Aorta (tissue), 5 donors: ENCODE measurements at regions not wholly inside any gene's neighbourhood (a gene's known extent, or its start where the extent isn't known, plus 50 kb on each side); places are given as distances from the start of the nearest gene placed in this dataset.

ENCODE experiments used
- ATAC-seq: fragments of 200-7000 bp; cut with Tn5 transposase; one replicate; pipeline ENCODE4 v1.9.1; 2022; ENCODE audit warnings: moderate library complexity; ENCODE audit not compliant: low FRiP score
- DNase-seq, 2 donors: peaks; one replicate each; pipeline ENCODE4 v3.0.0-alpha.2; 2020
- H3K27ac ChIP-seq, 2 donors: one replicate each; pipeline ENCODE4 v1.5.1; 2013; ENCODE audit warnings: low read length in 2 of 2, mild to moderate bottlenecking in 2 of 2, moderate library complexity in 2 of 2, control low read depth in 1 of 2, inconsistent platforms in 1 of 2, low read depth in 1 of 2
- H3K27me3 ChIP-seq, 2 donors: one replicate each; pipeline ENCODE4 v1.6.1; 2013; ENCODE audit warnings: control low read depth in 1 of 2, low read length in 1 of 2, mild to moderate bottlenecking in 1 of 2, moderate library complexity in 1 of 2; ENCODE audit not compliant: insufficient read depth in 2 of 2, control insufficient read depth in 1 of 2
- H3K36me3 ChIP-seq, 2 donors: one replicate each; pipeline ENCODE4 v1.6.1; 2013; ENCODE audit warnings: control low read depth in 1 of 2, low read length in 1 of 2, mild to moderate bottlenecking in 1 of 2; ENCODE audit not compliant: insufficient read depth in 2 of 2, control insufficient read depth in 1 of 2
- H3K4me1 ChIP-seq, 2 donors: one replicate each; pipeline ENCODE4 v1.6.1; 2013; ENCODE audit warnings: low read length in 2 of 2, control low read depth in 1 of 2, mild to moderate bottlenecking in 1 of 2, moderate library complexity in 1 of 2; ENCODE audit not compliant: insufficient read depth in 2 of 2, control insufficient read depth in 1 of 2
- H3K4me3 ChIP-seq, 2 donors: one replicate each; pipeline ENCODE4 v1.5.1; 2013; ENCODE audit warnings: low read length in 2 of 2, control low read depth in 1 of 2, mild to moderate bottlenecking in 1 of 2
- H3K9me3 ChIP-seq: one replicate; pipeline ENCODE4 v1.6.1; 2013; ENCODE audit warnings: mild to moderate bottlenecking, low read length; ENCODE audit not compliant: control insufficient read depth
- WGBS, 2 donors: extraction: QIAGEN DNeasy Blood & Tissue Kit; methylation state at CpG; one replicate each; pipeline ENCODE4 v1.1.7; 2013; 5-methylcytosine and 5-hydroxymethylcytosine counted together
- intact Hi-C, 2 donors: fragments of 100-400 bp; cut with DNase I; formaldehyde crosslinking; loops; one replicate each; pipeline versions ENCODE4 v1.14.2 to v1.15.0; 2022
- donor health status: healthy with polysubstance abuse.
- donor health status: Bipolar disorder and iron deficiency.
- donor health status: DM: no; HTN: no; CAD: no.
- donor health status: DM: no; HTN: no; CAD: no.
- donor health status: DM: yes; HTN: yes; CAD: no.

- Histone ChIP-seq H3K4me3 (no peak overlapping the region), H3K9me3 (no peaks in the 10 kb centered on the region), H3K27ac (no peak overlapping the region), H3K36me3 (no peaks in the 10 kb centered on the region), H3K27me3 (no peaks in the 10 kb centered on the region), H3K4me1 (no peaks in the 10 kb centered on the region)
- intact Hi-C loops, result no loop called here
- 98% methylated on average over 6 of the region's 6 CpGs for WGBS, 2 donors
- DNase-seq (peak in 1 of 2 donors; percentile 51), ATAC-seq (no peak)
These were observed 114.9 kb downstream of the OAT start for GRCh38 chr10:124303662-124304418.

DNA sequence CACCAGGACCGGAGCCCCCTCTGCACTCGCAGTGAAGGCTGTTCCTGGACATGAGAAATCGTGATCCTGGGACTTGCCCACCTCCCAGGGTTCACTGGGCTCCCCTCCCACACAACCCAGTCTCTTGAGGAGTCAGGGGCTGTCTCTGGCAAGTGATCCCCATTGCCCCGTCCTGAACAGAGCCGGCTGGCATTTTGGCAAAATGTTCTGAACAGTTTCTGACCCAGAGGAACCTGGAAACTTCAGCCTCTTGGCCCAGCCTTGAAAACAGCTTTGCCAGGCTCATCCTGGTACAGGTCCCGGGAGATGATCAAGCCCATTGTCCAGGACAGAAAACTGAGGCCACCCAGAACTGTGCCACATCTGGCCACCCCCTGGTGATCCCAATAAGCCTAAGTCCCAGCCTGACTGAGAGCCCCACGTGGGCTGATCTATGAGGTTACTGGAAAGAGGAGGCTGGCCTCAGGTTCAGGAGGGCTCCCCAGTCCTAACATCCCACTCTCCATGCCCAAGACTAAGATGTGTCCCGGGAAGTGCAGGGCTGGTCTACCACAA is 115.7 kb downstream of the OAT start:
- Histone ChIP-seq H3K4me1 (no peaks in the 10 kb centered on the region), H3K4me3 (no peak overlapping the region), H3K27ac (no peak overlapping the region), H3K36me3 (no peaks in the 10 kb centered on the region), H3K27me3 (no peaks in the 10 kb centered on the region), H3K9me3 (no peaks in the 10 kb centered on the region)
- DNase-seq, result peak; percentile 12 to 32
- intact Hi-C loops, result no loop called here
- ATAC-seq, result no peak
- WGBS, 2 donors, result 92 to 96% methylated on average over 8 of the region's 8 CpGs

GRCh38 chr10:124301736-124302135 is 117.0 kb downstream of the OAT start:
- 16 to 18% methylated on average over 9 of the region's 9 CpGs for WGBS, 2 donors
- no peaks in the 10 kb centered on the region for H3K27me3 ChIP-seq
- no peak overlapping the region for H3K27ac ChIP-seq
- intact Hi-C loops, result no loop called here
- H3K9me3 ChIP-seq, result no peaks in the 10 kb centered on the region
- no peaks in the 10 kb centered on the region for H3K36me3 ChIP-seq
- H3K4me1 ChIP-seq, result no peaks in the 10 kb centered on the region
- H3K4me3 ChIP-seq, result no peak overlapping the region
- ATAC-seq (no peak), DNase-seq (peak in 1 of 2 donors; percentile 81)

- H3K4me1 ChIP-seq, result no peaks in the 10 kb centered on the region
- H3K27ac ChIP-seq, result no peak overlapping the region
- H3K4me3 ChIP-seq, result no peak overlapping the region
- intact Hi-C loops, result no loop called here
- H3K36me3 ChIP-seq, result no peaks in the 10 kb centered on the region
- H3K27me3 ChIP-seq, result no peaks in the 10 kb centered on the region
- 98 to 99% methylated on average over 5 of the region's 5 CpGs for WGBS, 2 donors
- H3K9me3 ChIP-seq, result no peaks in the 10 kb centered on the region
- ATAC-seq, result no peak
- DNase-seq, result peak in 1 of 2 donors; percentile 12
These were observed 118.0 kb downstream of the OAT start for GRCh38 chr10:124300735-124301134.

DNA sequence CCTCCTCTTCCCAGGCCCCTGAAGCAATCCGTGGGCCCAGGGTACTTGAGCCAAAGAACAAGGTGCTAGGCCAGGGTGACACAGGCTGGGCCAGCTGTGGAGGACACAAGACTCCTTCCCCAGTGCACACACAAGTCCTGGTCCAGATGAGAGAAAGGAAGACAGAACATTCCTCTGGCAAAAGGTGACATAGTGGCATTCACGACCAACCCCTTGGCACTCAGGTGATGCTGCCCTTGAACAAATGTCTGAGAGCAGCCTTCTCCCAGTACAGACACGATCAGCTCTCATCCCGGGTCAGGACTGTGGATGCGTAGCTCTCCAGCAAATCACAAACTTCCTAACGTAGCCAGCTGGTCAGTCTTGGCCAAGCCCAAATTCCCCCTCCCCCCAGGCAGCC is 118.5 kb downstream of the OAT start:
- DNase-seq, result peak; percentile 17 to 50
- no peaks in the 10 kb centered on the region for H3K27me3 ChIP-seq
- no peak overlapping the region for H3K27ac ChIP-seq
- no peaks in the 10 kb centered on the region for H3K36me3 ChIP-seq
- ATAC-seq, result no peak
- WGBS, 2 donors, result 95% methylated on average over 6 of the region's 6 CpGs
- intact Hi-C loops, result no loop called here
- H3K9me3 ChIP-seq, result no peaks in the 10 kb centered on the region
- H3K4me1 ChIP-seq, result no peaks in the 10 kb centered on the region
- H3K4me3 ChIP-seq, result no peak overlapping the region

DNA sequence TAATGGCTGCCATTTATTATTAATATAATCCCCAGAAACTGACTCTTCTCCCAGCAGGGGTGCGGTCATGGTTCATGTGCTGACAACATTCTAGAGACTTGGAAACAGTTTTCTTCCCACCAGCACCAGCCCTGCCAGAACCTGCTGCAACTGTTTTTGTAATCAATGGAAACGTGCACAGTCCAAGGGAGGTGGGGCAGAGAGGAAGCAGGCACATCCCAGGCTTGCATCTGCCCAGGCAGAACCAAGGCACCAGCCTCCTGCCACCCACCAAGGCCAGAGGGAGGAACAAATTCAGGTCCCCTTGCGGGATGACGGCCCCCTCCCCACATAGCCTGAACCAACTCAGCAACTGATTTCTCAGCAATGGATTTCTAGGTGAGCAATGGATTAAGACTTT is 119.0 kb downstream of the OAT start:
- Histone ChIP-seq H3K27me3 (no peaks in the 10 kb centered on the region), H3K4me3 (no peak overlapping the region), H3K9me3 (no peaks in the 10 kb centered on the region), H3K36me3 (no peaks in the 10 kb centered on the region), H3K4me1 (no peaks in the 10 kb centered on the region), H3K27ac (no peak overlapping the region)
- intact Hi-C loops, result no loop called here
- DNase-seq, result peak in 1 of 2 donors; percentile 30
- WGBS, 2 donors, result 89% methylated on average over 4 of the region's 4 CpGs
- no peak for ATAC-seq

GRCh38 chr10:124298891-124299290 is 119.8 kb downstream of the OAT start:
- Histone ChIP-seq H3K4me1 (no peaks in the 10 kb centered on the region), H3K27me3 (no peaks in the 10 kb centered on the region), H3K36me3 (no peaks in the 10 kb centered on the region), H3K9me3 (no peaks in the 10 kb centered on the region), H3K27ac (no peak overlapping the region), H3K4me3 (no peak overlapping the region)
- DNase-seq (peak in 1 of 2 donors; percentile 21), ATAC-seq (no peak)
- WGBS, 2 donors, result 96 to 100% methylated on average over 3 of the region's 3 CpGs
- intact Hi-C loops, result no loop called here

DNA sequence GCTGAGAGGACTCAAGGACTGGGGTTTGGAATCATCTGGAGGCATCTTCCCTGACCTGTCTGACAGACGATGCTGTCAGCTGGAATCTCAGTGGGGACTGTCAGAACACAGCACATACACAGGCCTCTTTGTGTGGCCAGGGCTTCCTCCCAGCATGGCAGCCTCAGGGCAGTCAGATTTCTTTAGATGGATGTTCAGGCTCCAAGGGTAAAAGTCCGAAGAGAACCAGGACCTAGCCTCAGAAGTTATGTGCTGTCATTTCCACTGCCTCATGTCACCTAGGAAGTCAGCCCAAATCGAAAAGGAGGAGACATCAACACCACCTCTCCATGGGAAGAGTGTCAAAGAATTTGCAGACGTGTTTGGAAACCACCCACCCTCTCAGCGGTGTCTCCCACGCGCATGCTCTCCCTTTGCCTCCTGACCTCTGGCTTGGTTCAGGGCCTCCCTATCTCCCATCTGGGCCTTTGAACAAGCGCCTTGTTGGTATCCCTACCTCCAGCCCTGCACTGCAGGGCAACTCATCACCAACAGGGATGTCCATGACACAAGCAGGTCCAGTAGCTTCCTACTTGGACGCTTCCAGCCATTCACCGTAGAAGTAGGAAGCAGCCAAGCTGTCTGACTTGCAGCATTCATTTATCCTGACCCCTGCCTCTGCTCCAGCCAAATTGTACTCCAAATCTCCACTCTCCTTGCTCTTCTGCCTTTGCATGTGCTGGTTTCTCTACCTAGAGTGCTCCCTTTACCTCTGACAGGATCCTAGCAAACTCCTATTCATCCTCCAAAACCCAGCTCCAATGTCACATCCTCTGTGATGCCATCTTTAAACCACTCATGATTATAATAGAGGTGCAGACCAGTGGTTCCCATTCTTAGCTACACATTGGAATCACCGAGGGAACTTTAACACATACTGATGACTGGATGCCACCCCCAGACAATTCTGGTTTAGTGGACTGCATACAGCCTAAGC is 121.6 kb downstream of the OAT start:
- Histone ChIP-seq H3K27me3 (no peaks in the 10 kb centered on the region), H3K4me3 (no peak overlapping the region), H3K9me3 (no peaks in the 10 kb centered on the region), H3K4me1 (no peaks in the 10 kb centered on the region), H3K27ac (no peak overlapping the region), H3K36me3 (no peaks in the 10 kb centered on the region)
- DNase-seq (peak in 1 of 2 donors; percentile 22), ATAC-seq (no peak)
- intact Hi-C loops, result no loop called here
- 96 to 97% methylated on average over 11 of the region's 11 CpGs for WGBS, 2 donors
